HG03521 (cell line): ENCODE measurements at regions not wholly inside any gene's neighbourhood (a gene's known extent, or its start where the extent isn't known, plus 50 kb on each side); places are given as distances from the start of the nearest gene placed in this dataset.
"Not testable (repeated sequence)": the region's sequence is repeated elsewhere in the genome, so short reads cannot be mapped to it uniquely, and the experiment has no call there.

ENCODE experiments used
- ATAC-seq: cut with Tn5 transposase; IDR thresholded peaks from one replicate; pipeline ENCODE4 v1.9.1; 2021; ENCODE audit warnings: mild to moderate bottlenecking, moderate library complexity; ENCODE audit not compliant: unreplicated experiment

- ATAC-seq: not testable (repeated sequence)
Observed at GRCh38 chr10:35776557-35776956, 134.5 kb upstream of the FZD8 start.

GRCh38 chr10:35774109-35774508 is 132.0 kb upstream of the FZD8 start:
- ATAC-seq: no peak

- no peak for ATAC-seq
Observed at GRCh38 chr10:35770817-35771355, 128.8 kb upstream of the FZD8 start.

GRCh38 chr10:35769795-35770194 is 127.7 kb upstream of the FZD8 start:
- no peak for ATAC-seq

- no peak for ATAC-seq
Observed at GRCh38 chr10:35768731-35769130, 126.6 kb upstream of the FZD8 start.

GRCh38 chr10:35768011-35768410 is 125.9 kb upstream of the FZD8 start:
- no peak for ATAC-seq

- ATAC-seq: no peak
Observed at GRCh38 chr10:35765996-35766395, 123.9 kb upstream of the FZD8 start.

GRCh38 chr10:35765066-35765527 is 123.0 kb upstream of the FZD8 start:
- ATAC-seq: no peak

- ATAC-seq: no peak
Observed at GRCh38 chr10:35762311-35763030, 120.4 kb upstream of the FZD8 start.

- ATAC-seq: no peak
Observed at GRCh38 chr10:35758076-35758475, 116.0 kb upstream of the FZD8 start.

- ATAC-seq: no peak
Observed at GRCh38 chr10:35754519-35754918, 112.4 kb upstream of the FZD8 start.

- no peak for ATAC-seq
Observed at GRCh38 chr10:35752469-35753461, 110.7 kb upstream of the FZD8 start.

GRCh38 chr10:35751347-35751746 is 109.3 kb upstream of the FZD8 start:
- no peak for ATAC-seq

- no peak for ATAC-seq
Observed at GRCh38 chr10:35749230-35749629, 107.1 kb upstream of the FZD8 start.

GRCh38 chr10:35745617-35746403 is 103.7 kb upstream of the FZD8 start:
- ATAC-seq: no peak

- no peak for ATAC-seq
Observed at GRCh38 chr10:35743851-35744250, 101.8 kb upstream of the FZD8 start.

GRCh38 chr10:35743351-35743750 is 101.3 kb upstream of the FZD8 start:
- no peak for ATAC-seq

- no peak for ATAC-seq
Observed at GRCh38 chr10:35739998-35740397, 97.9 kb upstream of the FZD8 start.

GRCh38 chr10:35735412-35735811 is 93.3 kb upstream of the FZD8 start:
- ATAC-seq: no peak

GRCh38 chr10:35731828-35732227 is 89.7 kb upstream of the FZD8 start:
- no peak for ATAC-seq

- ATAC-seq: no peak
Observed at GRCh38 chr10:35728341-35728740, 86.2 kb upstream of the FZD8 start.
